NCI-H1436 (cell line): ENCODE measurements at regions not wholly inside any gene's neighbourhood (a gene's known extent, or its start where the extent isn't known, plus 50 kb on each side); places are given as distances from the start of the nearest gene placed in this dataset.

Experiments used
- DNase-seq: peaks from one replicate; lab custom pipeline; 2025; lab: John Stamatoyannopoulos, UW

DNA sequence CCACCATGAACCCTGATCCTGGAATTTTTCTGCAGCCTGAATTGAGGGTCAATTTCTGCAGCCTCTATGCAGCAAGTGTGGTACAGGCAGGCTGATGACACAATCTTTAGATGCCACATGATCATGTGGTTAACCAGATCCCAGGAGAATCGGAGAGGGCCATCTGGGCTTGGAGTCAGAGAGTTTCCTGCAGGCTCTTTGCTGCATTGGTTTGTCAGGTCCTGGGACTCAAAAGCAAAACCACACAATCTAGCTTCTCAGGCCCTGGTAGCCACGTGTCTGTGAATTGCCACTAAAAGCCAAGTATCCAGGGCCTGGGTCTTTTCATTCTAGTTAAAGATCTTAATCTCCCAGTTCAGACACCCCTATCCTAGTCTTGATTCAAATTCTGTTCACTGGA, 464.5 kb downstream of the BCOR start:
- no peak for DNase-seq

DNA sequence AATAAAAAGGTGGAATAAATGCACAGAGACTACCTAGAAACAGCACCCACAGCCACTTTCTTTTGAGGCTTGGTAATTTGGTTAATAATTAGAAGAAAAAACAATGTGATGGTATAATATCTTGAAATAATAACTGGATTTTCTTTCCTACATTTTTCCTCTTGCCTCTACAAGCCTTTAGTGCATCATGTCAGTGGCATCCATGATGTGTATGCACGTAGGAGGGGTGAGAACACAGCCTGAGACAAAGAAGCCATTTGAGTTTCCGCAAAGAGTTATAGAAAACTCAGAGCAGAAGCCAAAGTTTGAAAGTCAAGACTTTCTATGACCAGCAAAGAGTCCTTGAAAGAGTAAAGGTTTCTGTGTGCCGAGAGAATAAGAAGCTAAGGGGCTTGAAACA, 461.3 kb downstream of the BCOR start:
- no peak for DNase-seq

DNA sequence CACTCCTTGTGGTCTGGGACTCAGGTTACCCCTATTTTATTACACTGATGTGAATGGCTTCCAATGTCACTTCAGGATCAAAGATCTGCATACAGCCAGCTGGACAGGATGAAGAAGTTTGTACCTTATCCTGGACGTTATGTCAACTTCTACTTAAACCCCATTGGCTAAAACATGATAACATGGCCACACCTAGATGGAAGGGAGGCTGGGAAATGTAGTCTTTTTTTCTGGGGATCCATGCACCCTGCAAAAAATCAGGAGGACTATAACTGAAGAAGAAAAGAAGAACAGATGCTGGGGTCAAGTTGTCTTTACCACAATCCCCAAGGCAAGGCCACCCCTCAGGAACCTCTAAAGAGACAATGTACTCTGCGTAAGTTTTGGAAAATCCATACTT, 459.2 kb downstream of the BCOR start:
- no peak for DNase-seq

DNA sequence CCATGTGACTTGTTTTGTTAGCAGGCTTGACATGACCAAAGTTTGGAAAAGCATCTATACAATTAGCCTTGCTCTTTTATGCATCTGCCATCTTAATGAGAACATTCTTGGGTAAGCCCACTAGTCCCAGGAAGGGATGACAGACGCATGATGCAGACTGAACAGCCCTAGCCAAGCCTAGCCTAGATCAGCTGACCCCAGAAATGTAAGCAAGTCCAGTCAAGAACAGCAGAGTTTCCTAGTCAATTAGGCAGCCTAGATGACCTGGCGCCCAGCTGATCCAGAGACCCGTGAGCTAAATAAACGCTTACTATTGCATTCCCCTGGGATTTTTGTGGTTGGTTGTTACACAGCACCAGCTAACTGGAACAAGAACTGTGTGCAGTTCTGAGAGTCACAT, 457.9 kb downstream of the BCOR start:
- no peak for DNase-seq

DNA sequence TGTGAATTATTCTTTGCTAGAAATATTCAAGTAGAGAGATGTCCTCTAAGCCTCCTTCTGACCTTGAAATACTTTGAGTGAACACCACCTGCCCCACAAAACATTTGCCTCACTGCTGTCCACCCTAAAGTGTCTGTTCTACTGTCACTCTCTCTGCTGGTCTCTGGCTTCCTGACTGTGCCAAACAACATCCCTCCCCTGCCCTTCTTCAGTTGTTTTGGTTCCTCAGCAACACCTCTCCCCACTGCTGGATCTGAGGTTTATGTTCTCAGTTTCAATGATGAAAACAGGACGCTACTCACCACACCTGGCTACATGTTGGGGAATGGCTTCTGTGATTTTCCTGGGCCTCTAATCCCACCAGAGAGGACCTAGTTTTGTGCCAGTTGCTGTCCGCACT, 456.9 kb downstream of the BCOR start:
- DNase-seq = no peak

DNA sequence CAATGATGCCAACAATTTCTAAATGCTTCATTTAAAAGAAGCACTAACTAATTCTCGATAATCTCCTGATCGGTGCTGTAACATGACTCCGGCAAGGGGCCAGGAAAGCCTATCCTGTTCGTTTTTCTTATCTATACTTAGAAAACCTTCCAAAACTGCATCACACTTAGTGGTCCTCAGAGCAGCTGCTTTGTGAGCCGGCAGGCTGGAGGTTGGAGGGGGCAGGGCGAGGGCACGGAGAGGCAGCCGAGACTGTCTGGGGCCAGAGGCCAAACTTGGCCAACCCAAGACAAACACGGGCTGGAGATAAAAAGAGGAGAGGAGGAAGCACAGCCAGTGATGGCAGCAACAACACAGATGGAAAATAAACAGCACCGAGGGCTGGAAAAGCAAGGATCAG, 455.7 kb downstream of the BCOR start:
- no peak for DNase-seq

DNA sequence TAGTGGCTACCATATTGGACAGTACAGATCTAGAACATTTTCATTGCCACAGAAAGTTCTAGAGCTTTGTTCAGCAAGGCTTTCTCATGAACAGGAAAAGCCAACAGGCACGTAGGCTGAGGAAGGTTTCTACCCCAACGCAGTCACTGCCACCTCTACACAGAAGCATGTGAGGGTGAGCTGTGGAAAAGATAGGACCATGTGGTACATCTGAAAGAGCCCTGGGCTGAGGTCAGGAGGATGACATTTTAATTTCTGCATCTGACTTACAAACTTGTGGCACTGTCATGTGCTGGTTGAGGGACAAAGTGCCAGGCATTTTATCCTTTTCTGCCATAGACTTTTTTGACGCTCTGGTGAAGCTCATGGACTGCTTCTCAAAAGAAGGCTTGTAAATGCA, 454.2 kb downstream of the BCOR start:
- DNase-seq = no peak

DNA sequence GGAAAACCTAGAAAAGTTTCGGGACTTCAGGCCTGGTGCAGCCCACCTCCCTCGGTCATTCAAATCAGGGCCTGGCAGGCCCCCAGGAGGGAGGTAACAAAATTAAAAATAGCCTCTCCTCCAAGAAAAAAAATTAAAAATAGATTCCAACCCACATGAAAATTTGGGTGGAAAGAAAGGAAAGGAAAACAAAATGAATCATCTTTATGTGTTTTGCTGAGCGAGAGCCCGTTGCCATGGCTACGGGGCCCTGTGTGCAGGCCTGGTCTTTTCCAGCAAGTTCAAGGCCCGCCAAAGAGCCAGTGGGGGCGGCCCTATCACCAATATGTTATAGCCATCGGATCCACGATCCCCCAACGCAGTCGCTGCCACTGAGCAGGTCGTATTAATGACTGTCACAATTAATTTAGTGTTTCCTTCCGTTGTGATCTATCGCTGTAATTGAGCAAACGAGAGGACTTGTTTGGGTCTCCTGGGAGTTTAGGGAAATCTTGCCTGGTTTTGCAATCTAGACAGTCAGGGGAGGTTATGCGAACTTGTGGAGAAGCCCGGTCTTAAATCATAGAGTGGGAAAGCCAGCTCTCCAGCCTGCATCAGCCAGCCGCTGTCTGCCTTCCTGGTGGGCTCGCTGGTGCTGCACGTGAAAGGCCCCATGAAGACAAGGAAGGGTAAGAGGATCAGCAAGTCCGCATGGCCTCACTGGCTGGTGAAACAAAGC, 452.4 kb downstream of the BCOR start:
- DNase-seq = no peak

DNA sequence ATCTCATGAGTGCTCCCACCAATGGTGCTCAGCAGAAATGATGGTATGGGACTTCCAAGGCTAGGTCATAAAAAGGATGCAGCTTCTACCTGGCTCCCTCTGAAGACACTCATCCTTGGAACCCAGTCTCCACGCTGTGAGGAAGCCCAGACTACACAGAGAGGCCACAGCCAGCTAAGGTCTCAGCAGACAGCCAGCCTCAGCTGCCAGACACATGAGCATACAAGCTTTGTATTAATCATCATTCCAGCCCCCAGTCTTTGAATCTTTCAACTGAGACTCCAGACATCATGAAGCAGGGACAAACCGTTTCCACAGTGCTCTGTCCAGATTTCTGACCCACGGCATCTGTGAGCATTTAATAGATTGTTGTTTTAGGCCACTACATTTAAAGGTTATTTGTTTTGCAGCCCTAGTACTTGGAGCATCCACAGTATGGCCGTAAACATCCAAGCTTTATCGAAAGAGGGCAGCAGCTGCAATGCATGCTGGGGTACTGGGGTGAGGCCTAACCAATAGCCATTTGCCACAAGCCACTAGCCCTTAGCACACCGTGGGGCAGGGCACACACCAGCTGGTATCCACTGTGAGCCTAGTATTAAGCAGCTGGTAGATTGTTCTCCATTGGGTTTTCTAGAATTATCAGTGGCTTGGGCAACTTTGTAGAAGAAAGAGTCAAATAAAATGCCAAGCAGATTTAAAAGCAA, 449.1 kb downstream of the BCOR start:
- no peak for DNase-seq

DNA sequence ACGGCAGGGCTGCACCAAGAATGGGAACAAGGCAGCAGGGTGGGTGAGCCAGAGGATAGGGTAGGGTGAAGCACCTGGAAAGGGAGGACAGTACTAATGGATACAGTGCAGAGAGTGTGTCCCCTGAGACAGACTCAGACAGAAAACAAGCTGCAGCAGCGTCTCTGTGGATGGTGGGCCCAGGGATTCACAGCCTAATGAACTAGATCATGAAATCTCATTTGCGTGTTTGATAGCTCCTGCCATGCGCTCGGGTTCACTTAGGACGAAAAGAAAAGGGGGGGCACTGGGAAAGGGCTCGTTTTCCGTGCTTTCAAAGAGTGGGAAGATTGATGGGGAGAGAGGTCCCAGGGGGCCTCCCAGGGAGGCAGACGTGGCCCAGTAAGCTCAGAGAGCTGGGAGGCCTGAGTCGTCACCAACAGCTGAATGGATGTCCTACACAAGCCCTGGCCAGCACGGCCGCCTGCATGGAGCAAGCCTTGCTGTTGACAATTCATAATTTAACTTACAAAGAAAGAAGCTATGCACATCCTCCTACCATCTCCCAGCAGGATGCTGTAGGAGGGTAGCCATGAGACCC, 446.9 kb downstream of the BCOR start:
- DNase-seq = no peak

DNA sequence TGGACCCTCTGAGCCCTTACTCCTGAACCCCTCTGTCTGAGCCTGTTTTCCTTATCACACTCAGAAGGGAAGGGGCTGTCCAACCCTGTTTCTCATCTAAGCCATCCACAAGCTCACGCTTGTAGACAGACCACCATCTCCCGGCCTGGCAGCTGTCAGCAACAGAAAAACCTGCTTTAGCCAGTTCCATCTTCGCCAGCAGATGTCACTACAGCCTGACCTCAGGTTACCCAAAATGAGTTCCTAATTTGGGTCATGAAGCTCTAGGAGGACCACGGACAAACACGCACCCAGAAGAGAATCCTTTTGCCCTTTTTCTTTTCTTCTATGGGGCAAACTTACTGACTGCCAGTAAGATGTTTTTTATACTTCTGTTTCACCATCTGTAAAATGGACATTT, 445.4 kb downstream of the BCOR start:
- no peak for DNase-seq

DNA sequence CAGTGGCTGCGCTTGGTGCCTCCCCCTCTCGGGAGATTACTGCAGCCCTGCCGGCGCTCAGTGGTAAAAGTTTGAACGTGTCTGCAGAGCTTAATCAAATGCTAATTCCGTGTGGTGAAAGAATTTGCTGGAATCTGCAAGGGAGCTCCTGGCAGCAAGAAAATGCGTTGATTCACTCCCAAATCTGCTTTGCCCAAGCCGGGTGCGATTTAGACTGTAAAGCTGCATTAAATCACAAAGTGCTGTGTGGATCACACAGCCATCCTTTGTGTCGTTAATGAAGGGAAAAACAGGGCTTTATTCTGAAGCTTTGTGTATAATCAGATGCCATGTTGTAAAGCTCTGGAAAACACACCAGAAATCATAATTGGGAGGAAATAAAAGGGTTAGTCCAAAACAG, 444.1 kb downstream of the BCOR start:
- no peak for DNase-seq

DNA sequence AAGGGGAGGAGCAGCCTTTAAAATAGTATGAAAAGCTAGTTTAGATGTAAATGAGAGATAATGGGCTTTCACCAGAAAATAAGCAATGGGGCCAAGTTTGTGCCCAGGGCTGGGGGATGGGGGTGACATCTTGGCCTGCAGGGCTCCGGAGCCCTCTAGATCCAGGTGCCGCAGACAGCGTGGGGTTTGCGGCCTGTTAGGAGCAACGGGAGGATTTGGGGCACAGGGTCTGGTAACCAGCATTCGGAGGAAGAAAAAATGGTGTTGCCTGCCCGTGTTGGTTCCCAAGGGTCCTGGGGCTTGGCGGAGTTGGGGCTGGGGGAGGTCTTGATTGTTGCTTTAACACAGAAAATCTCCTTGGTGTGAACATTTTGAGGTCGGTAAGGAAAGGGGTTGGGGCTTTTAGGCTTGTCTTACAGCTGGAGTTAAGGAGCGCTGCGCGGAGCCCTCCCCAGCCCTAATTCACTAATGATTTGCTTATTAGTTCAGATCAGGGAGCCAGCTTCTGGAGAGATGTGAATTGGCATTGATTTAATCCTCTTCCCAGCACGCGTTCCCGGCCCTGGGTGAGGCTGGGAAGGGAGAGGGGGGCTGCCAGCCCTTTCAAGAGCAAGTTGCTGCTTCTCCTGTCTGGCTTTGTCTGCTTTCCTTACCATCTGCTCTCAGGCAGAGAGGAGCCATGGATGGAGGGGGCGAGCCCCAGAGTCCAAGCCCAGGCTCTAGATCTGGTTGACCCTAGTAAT, 443.4 kb downstream of the BCOR start:
- no peak for DNase-seq

DNA sequence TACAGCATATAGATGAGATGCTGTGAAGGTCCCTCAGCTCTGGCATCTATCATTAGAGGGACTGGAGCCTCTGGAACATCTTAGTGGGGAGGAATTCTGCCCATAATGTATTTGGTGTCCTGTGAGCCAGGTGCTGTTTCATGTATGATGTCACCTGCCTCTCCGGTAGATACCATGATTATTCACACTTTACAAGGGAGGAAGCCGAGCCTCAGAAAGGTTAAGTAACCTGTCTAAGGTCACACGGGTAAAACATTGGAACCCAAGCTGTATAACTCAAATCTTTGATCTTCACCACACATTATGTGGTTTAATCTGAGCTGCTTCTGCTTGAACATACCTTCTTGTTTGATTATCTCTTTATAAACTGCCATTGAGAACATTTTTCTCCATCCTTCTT, 442.8 kb downstream of the BCOR start:
- no peak for DNase-seq

DNA sequence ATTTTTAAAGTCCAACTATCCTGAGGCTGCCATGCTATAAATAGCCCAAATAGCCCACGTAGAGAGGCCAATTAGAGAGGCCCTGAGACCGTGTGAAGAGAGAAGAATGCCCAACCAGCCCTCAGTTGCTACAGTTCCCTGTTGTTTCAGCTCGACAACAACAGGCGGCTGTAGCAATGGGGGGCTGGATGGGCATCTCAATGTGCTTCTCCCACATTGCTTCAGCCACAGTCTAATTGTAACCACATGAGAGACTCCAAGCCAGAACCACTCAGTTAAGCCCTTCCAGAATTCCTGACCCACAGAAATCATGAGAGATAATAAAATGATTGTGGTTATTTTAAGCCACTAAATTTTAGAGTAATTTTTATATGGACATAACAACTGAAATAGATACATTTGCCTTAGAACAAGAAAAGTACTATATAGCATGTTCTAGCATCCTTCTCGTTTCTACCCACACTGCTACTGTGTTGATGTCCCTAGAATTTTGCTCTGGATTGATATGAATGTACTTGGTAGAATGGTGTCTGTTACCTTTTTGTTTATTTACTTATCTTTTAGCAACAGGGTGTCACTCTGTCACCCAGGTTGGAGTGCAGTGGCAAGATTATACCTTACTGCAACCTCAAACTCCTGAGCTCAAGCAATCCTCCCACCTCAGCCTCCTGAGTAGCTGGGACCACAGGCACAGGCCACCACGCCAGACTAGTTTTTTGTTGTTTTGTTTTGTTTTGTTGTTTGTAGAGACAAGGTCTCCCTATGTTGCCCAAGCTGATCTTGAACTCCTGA, 436.4 kb downstream of the BCOR start:
- DNase-seq = no peak

DNA sequence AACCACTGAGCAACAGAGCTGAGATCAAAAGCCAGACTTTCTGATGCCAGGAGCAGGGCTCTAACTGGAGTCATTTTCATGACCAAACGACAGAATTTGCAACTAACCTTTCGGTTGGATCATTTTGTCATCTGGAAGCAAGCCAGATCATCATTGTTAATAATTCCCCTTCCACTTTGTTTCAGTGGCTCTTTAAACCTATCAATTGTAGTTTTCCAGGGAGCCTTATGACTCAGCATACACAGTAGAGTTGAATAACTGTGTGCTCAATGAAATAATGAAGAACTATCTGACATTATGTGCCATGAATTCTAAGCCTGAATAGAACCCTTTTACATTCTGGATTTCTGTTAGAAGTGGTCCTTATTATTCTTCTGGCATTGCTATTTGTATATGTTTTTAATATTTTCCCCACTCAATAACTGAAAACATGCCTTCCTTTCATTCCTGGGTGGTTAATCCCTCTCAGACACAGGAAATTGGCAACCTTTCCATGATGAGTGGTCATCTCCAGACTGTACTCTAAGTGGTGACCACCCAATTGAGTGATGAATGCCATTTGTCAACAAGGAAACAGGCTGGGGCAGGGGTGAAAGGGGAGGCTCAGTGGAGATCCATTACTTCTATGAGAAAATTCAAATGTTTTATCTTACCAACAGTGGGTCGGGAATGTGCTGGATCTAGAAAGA, 431.8 kb downstream of the BCOR start:
- no peak for DNase-seq

DNA sequence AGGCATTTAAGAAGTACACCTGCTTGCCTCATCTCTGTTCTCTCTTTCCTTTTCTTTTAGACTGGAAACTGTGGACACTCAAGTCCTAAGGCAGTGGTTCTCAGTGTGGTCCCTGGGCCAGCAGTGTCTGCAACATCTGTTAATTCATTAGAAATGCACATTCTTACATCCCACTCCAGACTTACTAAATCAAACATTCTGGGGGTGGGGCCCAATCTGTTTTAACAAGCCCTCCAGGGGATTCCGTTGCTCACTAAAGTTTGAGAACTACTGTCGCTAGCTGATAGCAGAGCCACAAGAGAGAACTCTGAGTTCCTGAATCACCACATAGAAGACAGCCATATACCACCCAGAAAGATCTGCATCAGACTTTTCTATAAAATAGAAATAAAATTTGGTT, 430.6 kb downstream of the BCOR start:
- no peak for DNase-seq

DNA sequence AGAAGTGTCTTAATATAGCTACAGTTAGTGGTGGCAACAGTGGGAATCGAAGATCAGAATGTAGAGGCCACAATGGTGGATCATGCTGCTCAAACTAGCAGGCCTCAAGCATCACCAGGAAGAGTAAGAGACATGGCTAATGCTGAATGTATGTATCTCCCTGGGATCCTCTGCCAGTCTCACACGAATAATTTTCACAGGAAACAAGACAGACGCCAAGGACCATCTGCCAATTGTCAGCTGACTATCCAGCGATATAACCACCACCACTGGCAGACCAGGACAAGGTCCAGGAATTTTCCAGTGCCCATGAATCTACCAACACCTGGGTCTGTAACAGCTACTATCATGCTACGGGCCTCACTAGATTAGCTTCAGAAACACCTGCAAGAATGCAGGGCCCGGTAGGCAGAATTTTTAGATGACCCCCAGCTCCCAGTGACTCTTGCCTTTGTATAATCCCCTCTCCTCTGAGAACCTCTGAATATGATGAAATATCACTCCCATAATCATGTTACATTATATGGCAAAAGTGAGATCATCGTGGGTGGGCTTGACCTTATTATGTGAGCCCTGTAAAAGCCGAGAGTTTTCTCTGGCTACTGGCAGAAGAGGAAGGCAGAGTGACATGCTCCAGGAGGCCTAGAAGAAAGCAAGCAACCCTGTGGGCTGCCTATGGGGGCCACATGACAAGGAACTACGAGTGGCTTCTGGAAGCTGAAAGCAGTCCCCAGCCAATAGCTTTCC, 429.8 kb downstream of the BCOR start:
- DNase-seq = no peak

DNA sequence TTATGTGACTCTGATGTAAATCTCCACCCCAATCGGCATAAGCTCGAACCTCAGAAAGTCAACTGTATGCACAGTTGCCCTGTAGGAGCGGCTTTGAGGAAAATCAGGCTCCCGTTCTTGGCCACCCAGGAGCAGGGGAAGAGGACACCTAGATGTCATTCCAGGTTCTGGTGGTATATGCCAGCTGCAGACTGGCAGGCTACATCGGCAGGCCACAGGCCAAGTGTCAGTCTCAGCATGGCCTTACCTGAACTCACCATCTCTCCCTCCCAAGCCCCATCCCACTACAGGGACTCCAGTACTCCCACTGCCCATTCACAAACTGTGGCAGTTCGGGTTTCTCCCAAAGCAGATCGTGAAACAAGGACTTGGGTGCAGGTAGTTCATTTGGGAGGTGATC, 428.1 kb downstream of the BCOR start:
- DNase-seq = no peak

DNA sequence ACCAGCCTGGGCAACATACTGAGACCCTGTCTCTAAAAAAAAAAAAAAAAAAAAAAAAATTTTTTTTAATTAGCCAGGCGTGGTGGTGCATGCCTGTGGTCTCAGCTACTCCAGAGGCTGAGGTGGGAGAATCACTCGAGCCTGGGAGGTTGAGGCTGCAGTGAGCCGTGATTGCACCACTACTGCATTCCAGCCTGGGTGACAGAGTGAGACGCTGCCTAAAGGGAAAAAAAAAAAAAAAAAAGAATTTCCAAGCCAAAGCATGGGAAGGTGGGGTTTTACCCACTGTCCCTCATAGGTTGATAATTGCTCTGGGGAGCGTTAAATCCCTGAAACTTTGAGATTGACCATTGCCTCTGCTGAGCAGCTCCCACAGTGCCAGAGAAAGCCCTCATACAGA, 427.5 kb downstream of the BCOR start:
- no peak for DNase-seq

DNA sequence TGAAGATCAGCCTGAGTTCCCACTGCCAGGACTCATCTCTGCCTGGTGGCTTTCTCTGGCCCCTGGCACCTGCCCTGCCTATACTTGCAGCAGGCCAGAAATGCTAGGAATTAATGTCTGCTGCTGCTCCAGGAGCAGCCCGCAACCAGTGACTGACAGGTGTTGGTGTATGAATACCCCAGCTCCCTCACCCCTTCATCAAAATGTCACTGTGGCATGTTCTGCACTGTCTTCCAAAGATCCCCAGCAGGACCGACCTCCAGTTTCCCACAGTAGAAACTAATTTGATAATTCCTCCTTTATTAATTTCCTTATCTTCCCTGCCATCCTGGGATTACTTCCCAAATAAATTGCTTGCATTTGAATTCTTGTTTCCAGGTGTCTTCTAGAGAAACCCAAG, 425.4 kb downstream of the BCOR start:
- no peak for DNase-seq
